ENCODE measurements at regions not wholly inside any gene's neighbourhood (a gene's known extent, or its start where the extent isn't known, plus 50 kb on each side); places are given as distances from the start of the nearest gene placed in this dataset.

DNA sequence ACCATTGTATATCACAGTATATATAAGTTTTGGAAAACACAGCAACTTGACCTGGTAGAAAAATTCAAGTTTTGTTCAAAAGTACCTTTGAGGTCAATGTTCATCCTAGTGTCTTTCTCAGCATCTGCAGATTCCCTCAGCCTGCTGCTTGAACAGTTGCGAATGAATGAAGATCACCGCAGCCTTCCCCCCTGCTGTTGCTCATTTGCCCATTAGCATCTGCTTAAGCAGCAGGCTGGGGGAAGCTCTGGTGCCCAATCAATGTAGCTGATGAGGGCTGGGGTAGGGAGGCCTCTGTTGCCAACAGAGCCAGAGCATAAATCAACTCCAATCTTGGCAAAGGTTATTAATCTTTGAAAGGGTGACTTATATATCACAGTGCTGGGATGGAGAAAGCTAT is 586.5 kb upstream of the PTPRD start:
- H3K4me1 ChIP-seq (ENCODE audit: control insufficient read depth, low read depth, low read length) = peaks cover 6% of the 10 kb centered on the region
- H3K27ac ChIP-seq (ENCODE audit: low read length) = no peak overlapping the region
- H3K4me3 ChIP-seq (ENCODE audit: low read length) = no peak overlapping the region
- no peaks in the 10 kb centered on the region for H3K36me3 ChIP-seq (ENCODE audit: control insufficient read depth, low read depth, low read length)
- no peaks in the 10 kb centered on the region for H3K9me3 ChIP-seq (ENCODE audit: control insufficient read depth, low read depth, low read length)
- no peaks in the 10 kb centered on the region for H3K27me3 ChIP-seq (ENCODE audit: control insufficient read depth, insufficient read depth, low read length)
- no peak overlapping the region for H3K9ac ChIP-seq (ENCODE audit: low read length)

DNA sequence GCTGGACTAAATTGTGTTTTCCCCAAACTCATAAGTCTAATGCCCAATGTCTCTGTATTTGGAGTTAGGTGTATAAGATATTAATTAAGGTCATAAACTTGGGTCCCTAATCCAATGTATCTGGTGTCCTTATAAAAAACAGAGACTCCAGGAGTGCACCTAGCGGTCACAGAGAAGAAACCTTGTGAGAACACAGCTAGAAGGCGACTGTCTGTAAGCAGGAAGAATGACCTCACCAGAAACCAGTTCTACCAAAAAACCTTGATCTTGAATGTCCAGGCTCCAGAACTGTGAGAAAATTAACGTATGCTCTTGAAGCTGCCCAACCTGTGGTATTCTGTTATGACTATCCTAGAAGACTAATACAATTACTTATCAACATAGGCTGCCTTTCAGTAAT is 591.7 kb upstream of the PTPRD start:
- Histone ChIP-seq H3K9ac (ENCODE audit: low read length) (no peak overlapping the region), H3K4me1 (ENCODE audit: control insufficient read depth, low read depth, low read length) (peaks cover 3% of the 10 kb centered on the region), H3K9me3 (ENCODE audit: control insufficient read depth, low read depth, low read length) (no peaks in the 10 kb centered on the region), H3K27me3 (ENCODE audit: control insufficient read depth, insufficient read depth, low read length) (no peaks in the 10 kb centered on the region), H3K36me3 (ENCODE audit: control insufficient read depth, low read depth, low read length) (no peaks in the 10 kb centered on the region), H3K27ac (ENCODE audit: low read length) (no peak overlapping the region), H3K4me3 (ENCODE audit: low read length) (no peak overlapping the region)

DNA sequence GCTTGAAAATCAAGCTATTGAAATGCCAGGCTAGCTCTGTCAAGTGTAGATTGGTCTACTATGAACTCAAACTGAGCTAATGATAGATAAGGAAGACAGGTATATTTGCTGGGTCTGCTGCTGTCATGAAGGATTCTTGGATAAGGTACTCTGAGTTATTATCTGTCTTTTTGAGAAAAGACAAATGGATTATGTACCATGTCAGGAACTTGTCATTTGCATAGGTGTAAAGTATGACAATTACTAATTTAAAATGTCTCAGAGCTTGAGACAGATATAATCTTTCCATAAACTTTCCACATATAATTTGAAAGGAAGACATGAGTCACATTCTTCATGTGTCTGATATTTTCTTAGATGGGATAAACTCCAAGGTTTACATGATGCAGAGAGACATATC is 594.1 kb upstream of the PTPRD start:
- Histone ChIP-seq H3K27me3 (ENCODE audit: control insufficient read depth, insufficient read depth, low read length) (no peaks in the 10 kb centered on the region), H3K4me3 (ENCODE audit: low read length) (no peak overlapping the region), H3K9ac (ENCODE audit: low read length) (no peak overlapping the region), H3K9me3 (ENCODE audit: control insufficient read depth, low read depth, low read length) (no peaks in the 10 kb centered on the region), H3K4me1 (ENCODE audit: control insufficient read depth, low read depth, low read length) (no peaks in the 10 kb centered on the region), H3K27ac (ENCODE audit: low read length) (no peak overlapping the region), H3K36me3 (ENCODE audit: control insufficient read depth, low read depth, low read length) (no peaks in the 10 kb centered on the region)

DNA sequence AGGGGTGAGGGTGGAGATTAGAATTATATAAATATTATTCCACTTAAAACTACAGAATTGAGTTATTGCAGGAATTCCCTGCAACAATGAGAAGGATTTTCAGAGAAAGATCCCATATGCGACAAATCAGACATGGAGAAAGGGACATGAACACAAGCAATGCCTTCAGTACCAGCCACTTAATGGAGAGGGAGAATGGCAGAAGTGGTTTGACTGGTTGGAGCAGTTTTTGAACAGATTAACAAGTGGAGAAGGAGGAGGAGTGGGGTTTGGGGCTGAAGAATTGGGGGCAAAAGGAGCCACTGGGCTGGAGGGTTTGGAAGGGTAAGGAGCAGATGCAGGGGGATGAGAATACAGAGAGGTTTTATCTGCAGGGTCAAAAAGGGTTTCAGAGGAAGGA is 620.9 kb upstream of the PTPRD start:
- H3K36me3 ChIP-seq (ENCODE audit: control insufficient read depth, low read depth, low read length) = no peaks in the 10 kb centered on the region
- no peak overlapping the region for H3K9ac ChIP-seq (ENCODE audit: low read length)
- no peak overlapping the region for H3K4me3 ChIP-seq (ENCODE audit: low read length)
- H3K9me3 ChIP-seq (ENCODE audit: control insufficient read depth, low read depth, low read length) = no peaks in the 10 kb centered on the region
- no peak overlapping the region for H3K27ac ChIP-seq (ENCODE audit: low read length)
- no peaks in the 10 kb centered on the region for H3K4me1 ChIP-seq (ENCODE audit: control insufficient read depth, low read depth, low read length)
- no peaks in the 10 kb centered on the region for H3K27me3 ChIP-seq (ENCODE audit: control insufficient read depth, insufficient read depth, low read length)

DNA sequence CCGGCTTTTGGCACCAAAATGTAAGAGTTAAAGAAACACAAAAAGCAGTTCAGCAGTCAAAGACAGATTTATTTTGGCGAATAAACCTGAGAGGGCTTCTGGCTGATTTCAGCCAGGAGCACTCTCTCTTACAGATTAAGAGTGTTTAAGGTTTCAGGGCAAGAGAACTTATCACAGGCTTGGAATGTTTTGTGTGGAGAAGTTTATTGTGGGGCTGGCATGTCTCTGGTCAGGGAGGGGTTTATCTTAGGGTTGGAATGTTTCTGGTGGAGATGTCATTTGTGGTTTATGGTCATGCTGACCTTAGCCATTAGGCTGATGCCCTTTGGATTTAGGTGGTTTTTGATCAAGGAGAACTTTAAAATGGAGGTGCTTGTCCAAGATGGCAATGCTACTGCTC is 622.3 kb upstream of the PTPRD start:
- H3K9ac ChIP-seq (ENCODE audit: low read length) = no peak overlapping the region
- no peaks in the 10 kb centered on the region for H3K27me3 ChIP-seq (ENCODE audit: control insufficient read depth, insufficient read depth, low read length)
- no peak overlapping the region for H3K4me3 ChIP-seq (ENCODE audit: low read length)
- no peaks in the 10 kb centered on the region for H3K9me3 ChIP-seq (ENCODE audit: control insufficient read depth, low read depth, low read length)
- no peaks in the 10 kb centered on the region for H3K36me3 ChIP-seq (ENCODE audit: control insufficient read depth, low read depth, low read length)
- H3K4me1 ChIP-seq (ENCODE audit: control insufficient read depth, low read depth, low read length) = no peaks in the 10 kb centered on the region
- no peak overlapping the region for H3K27ac ChIP-seq (ENCODE audit: low read length)

DNA sequence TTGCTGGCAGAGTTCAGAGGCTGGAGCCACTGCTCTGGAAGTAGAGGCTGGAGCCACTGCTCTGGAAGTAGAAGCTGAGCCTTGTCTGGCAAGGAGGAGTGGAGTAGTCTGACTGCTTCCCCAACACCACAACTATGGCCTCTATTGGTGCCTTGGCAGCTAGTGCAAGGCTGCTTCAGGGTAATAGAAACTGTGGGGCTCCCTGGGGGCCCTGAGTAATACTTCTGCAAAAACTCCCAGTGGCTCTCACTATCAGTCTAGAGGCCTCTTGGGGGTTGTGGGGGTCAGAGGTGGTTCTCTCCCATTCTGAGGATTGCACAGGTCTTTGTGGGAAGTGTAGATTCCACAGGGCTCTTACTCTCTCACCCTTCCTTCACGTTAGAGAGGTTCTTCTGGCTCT is 629.0 kb upstream of the PTPRD start:
- no peak overlapping the region for H3K27ac ChIP-seq (ENCODE audit: low read length)
- H3K4me3 ChIP-seq (ENCODE audit: low read length) = no peak overlapping the region
- no peaks in the 10 kb centered on the region for H3K36me3 ChIP-seq (ENCODE audit: control insufficient read depth, low read depth, low read length)
- no peaks in the 10 kb centered on the region for H3K4me1 ChIP-seq (ENCODE audit: control insufficient read depth, low read depth, low read length)
- no peak overlapping the region for H3K9ac ChIP-seq (ENCODE audit: low read length)
- no peaks in the 10 kb centered on the region for H3K9me3 ChIP-seq (ENCODE audit: control insufficient read depth, low read depth, low read length)
- H3K27me3 ChIP-seq (ENCODE audit: control insufficient read depth, insufficient read depth, low read length) = no peaks in the 10 kb centered on the region

DNA sequence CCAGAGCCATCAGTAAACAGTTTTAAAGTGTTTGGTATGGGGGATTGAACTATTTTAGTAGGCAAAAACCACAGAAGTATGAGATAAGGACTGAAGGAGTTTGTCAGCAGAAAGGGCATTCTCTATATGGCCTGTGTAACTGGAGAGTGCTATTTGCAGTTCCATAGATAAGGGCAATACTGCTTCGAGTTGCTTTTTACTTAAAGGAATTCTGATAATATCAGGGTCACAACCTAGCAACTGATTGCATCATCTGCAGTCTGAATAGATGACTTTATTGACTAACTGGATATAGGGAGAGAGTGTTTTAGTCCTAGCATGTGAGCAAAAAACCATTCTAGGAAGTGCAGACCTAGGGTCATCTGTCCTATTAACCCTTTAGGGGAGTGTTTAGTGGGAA is 645.2 kb upstream of the PTPRD start:
- H3K4me3 ChIP-seq (ENCODE audit: low read length) = no peak overlapping the region
- no peaks in the 10 kb centered on the region for H3K4me1 ChIP-seq (ENCODE audit: control insufficient read depth, low read depth, low read length)
- no peaks in the 10 kb centered on the region for H3K9me3 ChIP-seq (ENCODE audit: control insufficient read depth, low read depth, low read length)
- no peak overlapping the region for H3K9ac ChIP-seq (ENCODE audit: low read length)
- peaks cover 11% of the 10 kb centered on the region for H3K27me3 ChIP-seq (ENCODE audit: control insufficient read depth, insufficient read depth, low read length)
- H3K36me3 ChIP-seq (ENCODE audit: control insufficient read depth, low read depth, low read length) = no peaks in the 10 kb centered on the region
- no peak overlapping the region for H3K27ac ChIP-seq (ENCODE audit: low read length)

DNA sequence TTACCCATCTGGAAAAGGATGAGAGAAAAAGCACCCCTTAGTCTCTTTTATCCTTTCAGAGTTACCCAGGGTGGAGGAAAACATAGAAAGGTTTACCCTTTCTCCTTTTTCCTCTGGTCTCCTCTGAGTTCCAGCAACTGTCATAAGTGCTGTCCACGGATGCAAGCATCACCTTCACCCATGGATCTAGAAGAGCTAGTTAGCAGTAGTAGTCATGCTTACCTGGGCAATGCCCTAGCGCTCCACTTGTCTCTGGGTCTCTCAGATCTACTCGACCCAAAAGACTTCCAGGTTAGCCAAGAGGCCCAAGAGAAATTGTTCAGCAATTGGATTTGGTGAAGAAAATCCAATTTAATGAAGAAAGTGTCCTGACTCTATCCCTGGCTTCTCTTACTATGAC is 656.2 kb upstream of the PTPRD start:
- Histone ChIP-seq H3K4me3 (ENCODE audit: low read length) (no peak overlapping the region), H3K27me3 (ENCODE audit: control insufficient read depth, insufficient read depth, low read length) (no peaks in the 10 kb centered on the region), H3K4me1 (ENCODE audit: control insufficient read depth, low read depth, low read length) (no peaks in the 10 kb centered on the region), H3K36me3 (ENCODE audit: control insufficient read depth, low read depth, low read length) (no peaks in the 10 kb centered on the region), H3K9ac (ENCODE audit: low read length) (no peak overlapping the region), H3K9me3 (ENCODE audit: control insufficient read depth, low read depth, low read length) (peaks cover 27% of the 10 kb centered on the region), H3K27ac (ENCODE audit: low read length) (no peak overlapping the region)

DNA sequence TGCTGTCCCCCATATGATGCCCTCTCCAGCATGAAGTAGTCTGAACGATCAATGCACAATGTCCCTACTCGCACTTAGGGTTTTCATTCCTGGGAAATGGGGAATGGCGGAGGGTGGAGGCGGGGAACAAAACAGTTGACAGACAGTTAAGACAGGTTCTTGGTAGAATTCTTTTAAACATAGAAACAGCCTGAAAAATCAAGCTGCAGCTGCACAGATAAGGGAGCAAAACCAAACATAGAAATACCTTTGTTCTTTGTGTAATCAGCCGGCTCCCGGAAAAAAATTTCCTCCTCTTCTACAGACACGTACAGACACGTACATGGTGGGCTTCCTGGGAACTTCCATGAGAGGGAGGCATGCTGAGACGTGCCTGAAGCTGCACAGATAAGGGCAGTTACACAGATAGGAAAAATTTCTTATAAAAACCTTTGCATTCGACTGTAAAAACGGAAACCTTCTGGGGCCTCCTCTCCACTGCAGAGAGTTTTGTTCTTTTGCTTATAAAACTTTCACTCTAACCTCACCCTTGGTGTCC is 662.4 kb upstream of the PTPRD start:
- Histone ChIP-seq H3K9ac (ENCODE audit: low read length) (no peak overlapping the region), H3K27ac (ENCODE audit: low read length) (no peak overlapping the region), H3K4me1 (ENCODE audit: control insufficient read depth, low read depth, low read length) (no peaks in the 10 kb centered on the region), H3K36me3 (ENCODE audit: control insufficient read depth, low read depth, low read length) (no peaks in the 10 kb centered on the region), H3K4me3 (ENCODE audit: low read length) (no peak overlapping the region), H3K27me3 (ENCODE audit: control insufficient read depth, insufficient read depth, low read length) (no peaks in the 10 kb centered on the region), H3K9me3 (ENCODE audit: control insufficient read depth, low read depth, low read length) (peaks cover 2% of the 10 kb centered on the region)

DNA sequence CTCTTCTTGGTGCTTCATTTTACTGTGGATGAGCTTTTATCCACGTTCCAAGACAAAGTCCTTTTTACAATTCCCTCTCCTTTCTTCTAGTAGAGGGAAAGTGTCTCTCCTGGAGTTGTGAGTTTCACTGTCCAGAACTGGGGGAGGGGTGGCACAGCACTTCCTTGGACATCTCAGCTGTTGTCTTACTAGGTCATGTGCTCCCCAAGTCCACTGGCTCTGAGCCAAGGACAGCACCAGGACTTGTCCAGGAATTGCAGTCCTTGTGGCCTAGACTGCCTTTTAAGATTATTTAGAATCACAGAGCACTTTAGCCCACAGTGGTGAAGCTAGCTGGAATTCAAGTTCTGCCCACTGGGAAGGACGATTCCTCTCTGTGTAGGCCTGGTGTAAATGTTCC is 700.2 kb upstream of the PTPRD start:
- Histone ChIP-seq H3K27me3 (ENCODE audit: control insufficient read depth, insufficient read depth, low read length) (no peaks in the 10 kb centered on the region), H3K9ac (ENCODE audit: low read length) (no peak overlapping the region), H3K4me3 (ENCODE audit: low read length) (no peak overlapping the region), H3K27ac (ENCODE audit: low read length) (no peak overlapping the region), H3K36me3 (ENCODE audit: control insufficient read depth, low read depth, low read length) (no peaks in the 10 kb centered on the region), H3K9me3 (ENCODE audit: control insufficient read depth, low read depth, low read length) (no peaks in the 10 kb centered on the region), H3K4me1 (ENCODE audit: control insufficient read depth, low read depth, low read length) (no peaks in the 10 kb centered on the region)

DNA sequence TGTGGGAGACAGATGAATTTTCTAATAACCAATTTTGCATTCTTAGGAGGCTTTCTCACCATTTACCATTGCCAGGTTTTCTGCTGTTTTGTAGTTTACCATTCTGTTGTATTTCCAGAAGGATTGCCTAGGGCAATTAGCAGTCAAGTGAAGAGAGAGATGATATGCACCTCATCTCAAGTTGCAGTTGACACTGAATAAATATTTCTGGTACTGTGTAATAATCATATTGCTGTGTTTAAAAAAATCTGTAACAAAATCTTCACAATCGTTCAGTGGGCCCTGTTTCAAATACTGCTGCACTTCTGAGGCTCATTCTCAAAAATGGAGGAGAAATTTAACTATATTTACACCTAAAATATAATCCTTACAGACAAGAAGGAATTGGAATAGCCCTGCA is 706.1 kb upstream of the PTPRD start:
- Histone ChIP-seq H3K4me3 (ENCODE audit: low read length) (no peak overlapping the region), H3K9me3 (ENCODE audit: control insufficient read depth, low read depth, low read length) (no peaks in the 10 kb centered on the region), H3K27ac (ENCODE audit: low read length) (no peak overlapping the region), H3K36me3 (ENCODE audit: control insufficient read depth, low read depth, low read length) (no peaks in the 10 kb centered on the region), H3K27me3 (ENCODE audit: control insufficient read depth, insufficient read depth, low read length) (no peaks in the 10 kb centered on the region), H3K9ac (ENCODE audit: low read length) (no peak overlapping the region), H3K4me1 (ENCODE audit: control insufficient read depth, low read depth, low read length) (no peaks in the 10 kb centered on the region)

DNA sequence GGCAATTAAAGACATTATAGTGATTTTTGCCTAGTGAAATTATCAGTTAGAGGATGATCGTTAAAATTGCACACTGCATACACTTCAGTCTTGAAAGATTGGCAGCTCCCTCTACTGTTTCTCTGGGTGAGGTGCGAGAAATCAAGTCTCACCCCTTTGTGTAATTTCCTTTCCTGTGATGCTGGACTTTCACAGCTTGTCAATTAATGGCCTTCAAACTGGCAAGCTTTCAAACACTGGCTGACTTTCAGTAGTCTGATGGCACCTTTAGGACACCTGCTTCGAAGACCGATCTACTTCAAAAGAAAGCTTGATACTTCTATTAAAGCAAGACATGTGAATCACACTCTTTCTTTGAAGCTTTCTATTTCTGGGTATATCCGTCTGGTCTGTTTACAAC is 706.7 kb upstream of the PTPRD start:
- H3K36me3 ChIP-seq (ENCODE audit: control insufficient read depth, low read depth, low read length) = no peaks in the 10 kb centered on the region
- no peak overlapping the region for H3K9ac ChIP-seq (ENCODE audit: low read length)
- no peak overlapping the region for H3K27ac ChIP-seq (ENCODE audit: low read length)
- no peaks in the 10 kb centered on the region for H3K9me3 ChIP-seq (ENCODE audit: control insufficient read depth, low read depth, low read length)
- no peak overlapping the region for H3K4me3 ChIP-seq (ENCODE audit: low read length)
- no peaks in the 10 kb centered on the region for H3K27me3 ChIP-seq (ENCODE audit: control insufficient read depth, insufficient read depth, low read length)
- no peaks in the 10 kb centered on the region for H3K4me1 ChIP-seq (ENCODE audit: control insufficient read depth, low read depth, low read length)

Measured in iPS-18a (cell line).